ENCODE measurements at regions not wholly inside any gene's neighbourhood (a gene's known extent, or its start where the extent isn't known, plus 50 kb on each side); places are given as distances from the start of the nearest gene placed in this dataset.
"Not testable (repeated sequence)": the region's sequence is repeated elsewhere in the genome, so short reads cannot be mapped to it uniquely, and the experiment has no call there.

DNA sequence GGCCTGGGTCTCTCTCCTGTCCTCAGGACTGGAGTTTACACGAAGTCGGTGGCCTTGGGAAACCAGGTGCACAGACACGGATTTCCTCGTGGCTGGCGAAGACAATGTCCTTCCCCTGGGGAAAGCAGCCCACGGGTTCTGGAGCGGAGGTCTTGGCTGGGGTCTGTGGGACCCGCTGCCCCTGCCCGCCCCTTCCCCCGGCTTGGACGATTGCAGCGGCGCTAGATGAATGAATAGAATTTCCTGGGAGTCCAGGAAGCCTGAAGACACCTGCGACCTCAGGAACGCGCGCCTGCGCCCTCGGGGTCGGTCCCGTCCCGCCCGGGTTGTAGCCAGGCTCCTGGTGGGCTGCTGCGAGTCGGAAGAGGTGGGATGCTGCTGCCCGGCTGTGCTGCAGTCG, 564.7 kb downstream of the TSPY10 start:
- no peaks in the 10 kb centered on the region for H3K27me3 ChIP-seq
- peak in 1 of 3 donors; percentile 23 for DNase-seq
- H3K36me3 ChIP-seq = no peaks in the 10 kb centered on the region
- no peaks in the 10 kb centered on the region for H3K4me1 ChIP-seq
- no peak for TF ChIP-seq POLR2A (IDR thresholded peaks at IDR 0.05)
- TF ChIP-seq, protein P1, sequence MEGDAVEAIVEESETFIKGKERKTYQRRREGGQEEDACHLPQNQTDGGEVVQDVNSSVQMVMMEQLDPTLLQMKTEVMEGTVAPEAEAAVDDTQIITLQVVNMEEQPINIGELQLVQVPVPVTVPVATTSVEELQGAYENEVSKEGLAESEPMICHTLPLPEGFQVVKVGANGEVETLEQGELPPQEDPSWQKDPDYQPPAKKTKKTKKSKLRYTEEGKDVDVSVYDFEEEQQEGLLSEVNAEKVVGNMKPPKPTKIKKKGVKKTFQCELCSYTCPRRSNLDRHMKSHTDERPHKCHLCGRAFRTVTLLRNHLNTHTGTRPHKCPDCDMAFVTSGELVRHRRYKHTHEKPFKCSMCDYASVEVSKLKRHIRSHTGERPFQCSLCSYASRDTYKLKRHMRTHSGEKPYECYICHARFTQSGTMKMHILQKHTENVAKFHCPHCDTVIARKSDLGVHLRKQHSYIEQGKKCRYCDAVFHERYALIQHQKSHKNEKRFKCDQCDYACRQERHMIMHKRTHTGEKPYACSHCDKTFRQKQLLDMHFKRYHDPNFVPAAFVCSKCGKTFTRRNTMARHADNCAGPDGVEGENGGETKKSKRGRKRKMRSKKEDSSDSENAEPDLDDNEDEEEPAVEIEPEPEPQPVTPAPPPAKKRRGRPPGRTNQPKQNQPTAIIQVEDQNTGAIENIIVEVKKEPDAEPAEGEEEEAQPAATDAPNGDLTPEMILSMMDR (IDR thresholded peaks at IDR 0.05) = no peak
- no peak overlapping the region for H3K27ac ChIP-seq
- no peak overlapping the region for H3K4me3 ChIP-seq
- H3K9me3 ChIP-seq = no peaks in the 10 kb centered on the region

DNA sequence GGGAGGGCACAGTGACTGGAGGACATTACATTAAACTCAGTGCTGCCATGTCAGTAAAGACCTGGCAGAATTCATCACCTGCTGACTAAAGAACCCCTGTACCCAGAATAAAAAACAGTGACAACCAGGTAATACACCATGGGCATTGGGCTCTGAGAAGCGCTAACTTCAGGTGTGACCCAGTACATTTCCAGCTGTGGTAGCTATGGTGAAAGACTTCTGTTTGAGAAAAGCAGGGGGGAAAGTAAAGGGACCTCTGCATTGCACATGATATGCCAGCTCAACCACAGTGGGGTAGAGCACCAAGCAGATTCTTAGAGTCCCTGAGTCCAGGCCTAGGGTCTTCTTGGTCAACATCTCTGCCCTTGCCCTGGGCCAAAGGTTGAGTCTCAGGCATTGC, 578.6 kb downstream of the TSPY10 start:
- not testable (repeated sequence) for H3K9me3 ChIP-seq, DNase-seq, H3K27ac ChIP-seq, H3K4me3 ChIP-seq, H3K36me3 ChIP-seq, H3K27me3 ChIP-seq, H3K4me1 ChIP-seq

Small RNA genes lying in the stretch of these regions (small RNA-seq; reads per million reads assigned to genes)
- gene RNA5SP519 = 0.06 reads per million in 2 donors

Data from Peyer's patch (tissue), 4 donors.